ENCODE measurements at regions not wholly inside any gene's neighbourhood (a gene's known extent, or its start where the extent isn't known, plus 50 kb on each side); places are given as distances from the start of the nearest gene placed in this dataset.

DNA sequence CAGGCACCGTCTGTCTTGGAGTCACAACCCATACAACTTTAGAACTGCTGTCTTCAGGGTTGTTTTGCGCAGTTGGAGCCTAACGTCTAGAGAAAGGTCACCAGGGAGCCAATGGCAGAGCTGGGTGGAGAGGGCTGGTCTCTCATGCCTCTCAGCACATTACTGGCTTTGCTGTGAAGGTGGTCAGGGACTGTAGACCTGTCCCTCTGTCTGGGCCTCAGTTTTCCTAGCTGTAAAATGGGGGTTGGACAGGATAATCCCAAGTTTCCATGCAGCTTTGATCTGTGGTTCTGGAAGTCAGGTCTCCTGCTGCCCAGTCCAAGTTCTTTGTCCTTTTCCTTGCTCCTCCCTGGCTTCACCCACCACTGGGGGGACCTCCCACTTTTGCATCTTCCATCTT lies 52.2 kb upstream of the EPB41L1 start:
- H3K27ac ChIP-seq (ENCODE audit: insufficient read depth, low read depth, low read length): no peak overlapping the region
- no peaks in the 10 kb centered on the region for H3K9me1 ChIP-seq (replicated peaks; ENCODE audit: control insufficient read depth, extremely low read depth, insufficient read depth, low read length)
- H3K79me2 ChIP-seq (ENCODE audit: control insufficient read depth, insufficient read depth, low read length): no peaks in the 10 kb centered on the region
- peaks cover 17% of the 10 kb centered on the region for H3K4me1 ChIP-seq (ENCODE audit: control insufficient read depth, extremely low read depth, insufficient read depth, low read length)
- DNase-seq (ENCODE audit: low read depth, low spot score): no peak
- no peak overlapping the region for H3K4me2 ChIP-seq (ENCODE audit: insufficient read depth, low read length)
- H2AFZ ChIP-seq (ENCODE audit: low read depth, low read length): no peak overlapping the region
- no peaks in the 10 kb centered on the region for H3K36me3 ChIP-seq (ENCODE audit: control insufficient read depth in 2 of 2, extremely low read depth in 1 of 2, insufficient read depth in 2 of 2, low read length in 2 of 2)
- FAIRE-seq: no peak
- ChIA-PET CTCF (interaction anchor here (0.7 to 2.2 kb wide), 9 partner anchors 8 to 110 kb away, joined by 3 to 11 read pairs (median 3); no protein-coding TSS in a partner anchor), POLR2A (no interaction called here)
- H3K27me3 ChIP-seq (ENCODE audit: control insufficient read depth in 2 of 2, insufficient read depth in 2 of 2, low read length in 2 of 2): no peaks in the 10 kb centered on the region
- H3K4me3 ChIP-seq (replicated peaks in 1 of 3; ENCODE audit: insufficient read depth in 1 of 3, low read depth in 1 of 3, low read length in 3 of 3): no peak overlapping the region
- no peaks in the 10 kb centered on the region for H3K9me3 ChIP-seq (replicated peaks; ENCODE audit: control insufficient read depth, insufficient read depth, low read length)
- dilution Hi-C loops (cut with MboI; ENCODE audit: extremely low pct_ligation_motif_present, low sequenced_read_pairs) (no loop called here), intact Hi-C loops (cut with micrococcal nuclease) (no loop called here)
- BruUV-seq (replicated peaks): no TSS peak
- no peak for TF ChIP-seq POLR2AphosphoS5 (IDR thresholded peaks at IDR 0.05; ENCODE audit: insufficient read depth, low read depth, low read length)
- no peak for TF ChIP-seq FOS (IDR thresholded peaks at IDR 0.05; ENCODE audit: borderline replicate concordance, insufficient read depth, low read length)
- no peak for TF ChIP-seq POLR2A (IDR thresholded peaks at IDR 0.05; ENCODE audit: low read depth, low read length)
- TF ChIP-seq GATA2 (IDR thresholded peaks at IDR 0.05; ENCODE audit: insufficient read depth, insufficient read length, low read depth, low read length): no peak
- TF ChIP-seq MYC (IDR thresholded peaks at IDR 0.05; ENCODE audit: low read depth, low read length): no peak
- no peak for TF ChIP-seq JUN (IDR thresholded peaks at IDR 0.05; ENCODE audit: borderline replicate concordance, insufficient read depth, insufficient read length, low read depth)
- TF ChIP-seq, protein P1, sequence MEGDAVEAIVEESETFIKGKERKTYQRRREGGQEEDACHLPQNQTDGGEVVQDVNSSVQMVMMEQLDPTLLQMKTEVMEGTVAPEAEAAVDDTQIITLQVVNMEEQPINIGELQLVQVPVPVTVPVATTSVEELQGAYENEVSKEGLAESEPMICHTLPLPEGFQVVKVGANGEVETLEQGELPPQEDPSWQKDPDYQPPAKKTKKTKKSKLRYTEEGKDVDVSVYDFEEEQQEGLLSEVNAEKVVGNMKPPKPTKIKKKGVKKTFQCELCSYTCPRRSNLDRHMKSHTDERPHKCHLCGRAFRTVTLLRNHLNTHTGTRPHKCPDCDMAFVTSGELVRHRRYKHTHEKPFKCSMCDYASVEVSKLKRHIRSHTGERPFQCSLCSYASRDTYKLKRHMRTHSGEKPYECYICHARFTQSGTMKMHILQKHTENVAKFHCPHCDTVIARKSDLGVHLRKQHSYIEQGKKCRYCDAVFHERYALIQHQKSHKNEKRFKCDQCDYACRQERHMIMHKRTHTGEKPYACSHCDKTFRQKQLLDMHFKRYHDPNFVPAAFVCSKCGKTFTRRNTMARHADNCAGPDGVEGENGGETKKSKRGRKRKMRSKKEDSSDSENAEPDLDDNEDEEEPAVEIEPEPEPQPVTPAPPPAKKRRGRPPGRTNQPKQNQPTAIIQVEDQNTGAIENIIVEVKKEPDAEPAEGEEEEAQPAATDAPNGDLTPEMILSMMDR (IDR thresholded peaks at IDR 0.05; ENCODE audit: extremely low read depth in 1 of 2, insufficient read depth in 1 of 2, low read depth in 1 of 2, low read length in 2 of 2): no peak
- TF ChIP-seq, protein P2, sequence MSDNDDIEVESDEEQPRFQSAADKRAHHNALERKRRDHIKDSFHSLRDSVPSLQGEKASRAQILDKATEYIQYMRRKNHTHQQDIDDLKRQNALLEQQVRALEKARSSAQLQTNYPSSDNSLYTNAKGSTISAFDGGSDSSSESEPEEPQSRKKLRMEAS (IDR thresholded peaks at IDR 0.05; ENCODE audit: insufficient read depth, insufficient read length): no peak
- no peak for TF ChIP-seq EZH2 (IDR thresholded peaks at IDR 0.05; ENCODE audit: borderline replicate concordance, low read depth, low read length, severe bottlenecking)
- H3K9ac ChIP-seq (replicated peaks; ENCODE audit: extremely low read depth, insufficient read depth, low read length): no peak overlapping the region
- H4K20me1 ChIP-seq (replicated peaks; ENCODE audit: control insufficient read depth, extremely low read depth, insufficient read depth, low read length): no peaks in the 10 kb centered on the region

Data from endothelial cell of umbilical vein (primary cell).